ENCODE measurements at regions not wholly inside any gene's neighbourhood (a gene's known extent, or its start where the extent isn't known, plus 50 kb on each side); places are given as distances from the start of the nearest gene placed in this dataset.

DNA sequence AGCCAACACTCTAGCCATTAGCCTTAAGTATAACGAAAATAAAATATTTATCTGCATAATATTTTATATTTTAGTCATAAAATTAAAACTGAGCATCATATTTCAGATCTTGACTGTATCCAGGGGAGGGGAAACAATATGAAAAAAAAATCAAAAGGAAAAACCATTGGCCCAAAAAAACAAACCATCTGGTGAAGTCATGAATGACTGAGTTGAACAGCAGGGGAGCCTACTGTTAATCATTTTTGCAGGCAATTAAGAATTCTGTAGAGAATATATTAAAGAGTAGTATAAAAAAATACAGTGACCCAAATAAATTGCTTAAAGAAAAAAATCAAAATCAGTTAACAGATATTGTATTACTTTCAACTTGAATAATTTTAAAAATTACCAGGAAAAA is 224.8 kb downstream of the C12orf50 start:
- H3K9me3 ChIP-seq, result no peaks in the 10 kb centered on the region
- no peak overlapping the region for H3K27ac ChIP-seq
- H3K4me3 ChIP-seq, result no peak overlapping the region
- TF ChIP-seq, protein P1, sequence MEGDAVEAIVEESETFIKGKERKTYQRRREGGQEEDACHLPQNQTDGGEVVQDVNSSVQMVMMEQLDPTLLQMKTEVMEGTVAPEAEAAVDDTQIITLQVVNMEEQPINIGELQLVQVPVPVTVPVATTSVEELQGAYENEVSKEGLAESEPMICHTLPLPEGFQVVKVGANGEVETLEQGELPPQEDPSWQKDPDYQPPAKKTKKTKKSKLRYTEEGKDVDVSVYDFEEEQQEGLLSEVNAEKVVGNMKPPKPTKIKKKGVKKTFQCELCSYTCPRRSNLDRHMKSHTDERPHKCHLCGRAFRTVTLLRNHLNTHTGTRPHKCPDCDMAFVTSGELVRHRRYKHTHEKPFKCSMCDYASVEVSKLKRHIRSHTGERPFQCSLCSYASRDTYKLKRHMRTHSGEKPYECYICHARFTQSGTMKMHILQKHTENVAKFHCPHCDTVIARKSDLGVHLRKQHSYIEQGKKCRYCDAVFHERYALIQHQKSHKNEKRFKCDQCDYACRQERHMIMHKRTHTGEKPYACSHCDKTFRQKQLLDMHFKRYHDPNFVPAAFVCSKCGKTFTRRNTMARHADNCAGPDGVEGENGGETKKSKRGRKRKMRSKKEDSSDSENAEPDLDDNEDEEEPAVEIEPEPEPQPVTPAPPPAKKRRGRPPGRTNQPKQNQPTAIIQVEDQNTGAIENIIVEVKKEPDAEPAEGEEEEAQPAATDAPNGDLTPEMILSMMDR (IDR thresholded peaks at IDR 0.05), result no peak
- no peaks in the 10 kb centered on the region for H3K4me1 ChIP-seq
- intact Hi-C loops (cut with DNase I), result no loop called here
- no peak for DNase-seq
- H3K9ac ChIP-seq (ENCODE audit: low read depth in 2 of 2, low read length in 2 of 2), result no peak overlapping the region
- no peaks in the 10 kb centered on the region for H3K36me3 ChIP-seq
- H3K27me3 ChIP-seq, result no peaks in the 10 kb centered on the region

DNA sequence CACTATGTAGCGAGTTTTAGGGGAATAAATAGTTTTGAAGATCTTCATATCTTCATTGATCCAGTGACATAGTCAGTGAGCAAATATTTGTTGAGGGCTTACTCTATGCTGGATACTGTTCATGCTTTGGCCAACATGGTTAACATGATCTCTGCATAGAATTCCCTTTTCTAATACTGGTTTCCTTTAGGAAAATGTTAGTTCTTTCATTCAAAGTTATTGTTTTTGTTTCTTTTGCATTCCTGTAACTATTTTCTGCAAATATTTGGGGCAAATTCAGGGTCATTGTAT is 226.5 kb downstream of the C12orf50 start:
- H3K36me3 ChIP-seq, result no peaks in the 10 kb centered on the region
- no peaks in the 10 kb centered on the region for H3K27me3 ChIP-seq
- DNase-seq, result no peak
- H3K4me1 ChIP-seq, result no peaks in the 10 kb centered on the region
- H3K27ac ChIP-seq, result no peak overlapping the region
- H3K4me3 ChIP-seq, result no peak overlapping the region
- intact Hi-C loops (cut with DNase I), result no loop called here
- H3K9me3 ChIP-seq, result no peaks in the 10 kb centered on the region
- TF ChIP-seq, protein P1 (IDR thresholded peaks at IDR 0.05), result no peak
- no peak overlapping the region for H3K9ac ChIP-seq (ENCODE audit: low read depth in 2 of 2, low read length in 2 of 2)

DNA sequence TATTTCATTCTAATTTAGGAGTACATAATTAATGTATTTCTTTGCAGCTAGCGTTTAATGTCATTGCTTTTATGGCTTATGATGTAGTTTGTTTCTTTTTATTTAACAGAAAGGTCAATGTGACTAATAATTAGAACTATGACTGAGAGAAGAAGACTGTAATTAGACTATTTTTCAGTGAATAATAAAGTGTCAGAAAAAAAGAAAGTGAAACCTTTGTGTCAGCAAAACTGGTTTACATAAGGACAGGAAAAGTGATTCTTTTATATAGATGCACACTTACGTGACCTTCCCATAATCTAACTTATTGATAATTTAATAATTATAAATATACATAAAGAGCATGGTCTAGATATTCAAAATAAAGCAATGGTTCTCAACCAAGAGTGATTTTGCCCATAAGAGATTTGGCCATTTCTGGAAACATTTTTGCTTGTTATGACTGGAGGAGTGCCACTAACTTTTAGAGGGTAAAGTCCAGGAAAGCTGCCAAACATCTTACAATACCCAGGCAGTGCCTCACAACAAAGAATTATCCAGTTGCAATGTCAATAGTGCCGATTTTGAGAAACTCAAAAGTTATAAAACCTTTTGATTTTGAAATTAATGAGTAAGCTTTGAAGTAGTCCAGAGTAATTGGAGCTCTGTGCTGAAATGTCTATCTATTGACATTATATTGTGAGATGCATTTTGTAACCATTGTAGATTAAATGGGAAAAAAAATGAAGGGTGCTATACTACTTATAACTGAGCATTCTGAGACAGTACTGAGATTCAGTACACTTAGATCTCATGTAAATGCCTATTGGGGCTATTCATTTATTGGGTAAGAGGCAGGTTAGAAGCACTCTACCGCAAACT is 227.1 kb downstream of the C12orf50 start:
- H3K4me1 ChIP-seq, result no peaks in the 10 kb centered on the region
- no peak overlapping the region for H3K27ac ChIP-seq
- intact Hi-C loops (cut with DNase I), result no loop called here
- no peak overlapping the region for H3K4me3 ChIP-seq
- H3K9me3 ChIP-seq, result no peaks in the 10 kb centered on the region
- DNase-seq, result no peak
- TF ChIP-seq, protein P1 (IDR thresholded peaks at IDR 0.05), result no peak
- no peaks in the 10 kb centered on the region for H3K27me3 ChIP-seq
- no peaks in the 10 kb centered on the region for H3K36me3 ChIP-seq
- H3K9ac ChIP-seq (ENCODE audit: low read depth in 2 of 2, low read length in 2 of 2), result no peak overlapping the region

DNA sequence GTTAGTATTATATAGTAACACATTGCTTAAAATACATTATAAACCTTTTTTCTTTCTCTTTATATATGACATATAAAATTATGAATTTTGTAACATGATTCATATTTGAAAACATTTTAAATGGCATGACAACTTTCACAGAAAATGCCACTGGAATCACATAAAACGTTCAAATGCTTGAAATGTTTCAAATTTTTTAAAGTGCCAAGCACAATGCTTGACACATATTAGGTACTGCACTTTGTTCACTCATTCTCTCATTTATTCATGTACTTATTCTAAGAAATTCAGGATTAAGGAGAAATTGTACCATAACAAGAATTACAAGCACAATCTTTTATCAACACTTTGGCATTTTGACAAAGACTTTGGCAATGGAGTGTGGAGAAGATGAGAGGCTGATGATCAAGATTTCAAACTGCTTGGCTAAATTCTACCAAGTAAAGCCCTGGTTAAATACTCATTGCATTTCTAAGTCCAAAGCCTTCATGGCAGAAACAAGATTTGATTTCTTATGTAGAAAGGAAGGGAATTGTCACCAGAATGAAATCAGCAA is 232.2 kb downstream of the C12orf50 start:
- intact Hi-C loops (cut with DNase I), result no loop called here
- no peak overlapping the region for H3K4me3 ChIP-seq
- H3K4me1 ChIP-seq, result no peaks in the 10 kb centered on the region
- no peaks in the 10 kb centered on the region for H3K36me3 ChIP-seq
- no peak for DNase-seq
- no peaks in the 10 kb centered on the region for H3K9me3 ChIP-seq
- no peak overlapping the region for H3K9ac ChIP-seq (ENCODE audit: low read depth in 2 of 2, low read length in 2 of 2)
- TF ChIP-seq, protein P1 (IDR thresholded peaks at IDR 0.05), result no peak
- no peak overlapping the region for H3K27ac ChIP-seq
- no peaks in the 10 kb centered on the region for H3K27me3 ChIP-seq

DNA sequence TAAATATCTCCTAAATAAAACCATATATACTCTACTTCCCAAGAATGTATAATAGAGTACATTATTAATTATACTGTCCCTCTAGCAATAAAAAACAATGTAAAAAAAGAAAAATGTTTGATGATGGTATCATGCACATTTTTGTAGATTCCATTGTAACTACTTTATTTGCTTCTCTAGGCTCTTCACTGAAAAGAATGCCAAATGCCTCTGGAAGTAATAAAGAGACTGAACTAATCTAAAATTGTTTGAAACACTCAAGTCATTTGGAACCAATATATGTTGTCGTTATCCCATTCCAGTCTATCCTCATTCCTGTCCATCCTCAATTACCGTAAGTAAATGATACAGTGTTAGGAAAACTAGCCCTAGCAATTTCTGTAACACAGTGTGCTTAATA is 233.6 kb downstream of the C12orf50 start:
- no peak for DNase-seq
- intact Hi-C loops (cut with DNase I), result no loop called here
- H3K9me3 ChIP-seq, result no peaks in the 10 kb centered on the region
- no peak overlapping the region for H3K4me3 ChIP-seq
- no peaks in the 10 kb centered on the region for H3K27me3 ChIP-seq
- no peak overlapping the region for H3K9ac ChIP-seq (ENCODE audit: low read depth in 2 of 2, low read length in 2 of 2)
- TF ChIP-seq, protein P1 (IDR thresholded peaks at IDR 0.05), result no peak
- no peaks in the 10 kb centered on the region for H3K36me3 ChIP-seq
- no peaks in the 10 kb centered on the region for H3K4me1 ChIP-seq
- no peak overlapping the region for H3K27ac ChIP-seq
